ENCODE measurements at regions not wholly inside any gene's neighbourhood (a gene's known extent, or its start where the extent isn't known, plus 50 kb on each side); places are given as distances from the start of the nearest gene placed in this dataset.
A peak's percentile ranks its signal among the peaks of the same experiment; 100 is the strongest.

DNA sequence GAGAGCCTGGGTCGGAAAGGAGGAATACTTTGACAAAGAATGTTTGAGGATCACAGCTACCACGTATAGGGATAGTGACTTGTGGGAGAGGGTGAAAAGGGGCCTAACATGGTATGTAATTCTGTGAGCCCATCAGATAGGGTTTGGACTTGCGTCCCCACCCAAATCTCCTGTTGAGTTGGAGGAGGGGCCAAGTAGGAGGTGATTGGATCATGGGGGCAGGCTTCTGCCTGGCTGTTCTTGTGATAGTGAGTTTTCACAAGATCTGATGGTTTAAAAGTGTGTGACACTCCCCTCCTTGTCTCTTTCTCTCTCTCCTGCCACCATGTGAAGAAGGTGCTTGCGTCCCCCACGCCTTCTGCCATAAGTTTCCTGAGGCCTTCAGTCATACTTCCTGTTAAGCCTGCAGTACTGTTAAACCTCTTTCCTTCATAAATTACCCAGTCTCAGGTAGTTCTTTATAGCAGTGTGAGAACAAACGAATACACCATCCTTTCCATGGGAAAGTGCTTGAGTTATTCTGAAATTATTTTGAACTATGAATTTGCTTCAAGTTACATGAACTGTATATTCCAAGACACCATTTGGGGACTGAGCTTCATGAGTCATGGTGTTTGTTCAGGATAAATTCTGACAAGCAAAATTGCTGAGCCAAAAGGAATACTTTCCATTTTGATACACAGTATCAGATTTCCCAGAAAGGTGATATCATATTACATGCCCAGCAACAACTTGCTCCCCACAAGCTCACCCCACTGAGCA, 68.8 kb upstream of the SSBP2 start:
- Histone ChIP-seq H2AFZ (replicated peaks; ENCODE audit: low read length, poor library complexity) (peak overlapping the region; percentile 68), H3K36me3 (ENCODE audit: control insufficient read depth, insufficient read depth, low read length) (no peaks in the 10 kb centered on the region), H3K4me1 (ENCODE audit: control insufficient read depth, insufficient read depth, low read length) (peaks cover 3% of the 10 kb centered on the region), H3K18ac (ENCODE audit: low read depth, low read length) (no peak overlapping the region; the same call in 1 of the 2 replicates), H3K4me3 (ENCODE audit: insufficient read depth, low read depth, low read length) (no peak overlapping the region), H4K20me1 (ENCODE audit: insufficient read depth, low read length) (no peaks in the 10 kb centered on the region), H2AK5ac (ENCODE audit: low read depth, low read length) (peak overlapping the region; percentile 36; the same call in 1 of the 2 replicates), H3K14ac (replicated peaks; ENCODE audit: low read depth, low read length) (0 out of 2 replicates have a peak overlapping the region, but pooled peaks have one; percentile 21), H4K5ac (ENCODE audit: low read depth, low read length) (peak overlapping the region; percentile 17; the same call in 1 of the 2 replicates), H4K8ac (ENCODE audit: low read depth in 2 of 2, low read length in 2 of 2) (0 out of 4 replicates have a peak overlapping the region, but pooled peaks of 1 of the 2 experiments have one; percentile 4), H3K79me1 (ENCODE audit: low read depth in 1 of 2, low read length in 2 of 2) (no peaks in the 10 kb centered on the region), H3K23ac (ENCODE audit: low read depth, low read length) (no peak overlapping the region), H3K4me2 (ENCODE audit: low read depth, low read length) (no peak overlapping the region), H3K9me1 (ENCODE audit: insufficient read depth, low read length) (peaks cover 4% of the 10 kb centered on the region; the same call in 1 of the 2 replicates), H3K27ac (ENCODE audit: insufficient read depth, low read length) (no peak overlapping the region), H2BK15ac (ENCODE audit: low read depth, low read length) (no peak overlapping the region), H3K27me3 (ENCODE audit: control insufficient read depth, insufficient read depth, low read length) (no peaks in the 10 kb centered on the region; the same call in 1 of the 2 replicates), H3K56ac (ENCODE audit: extremely low read depth, insufficient read depth, low read length) (no peak overlapping the region), H2BK20ac (ENCODE audit: low read depth, low read length) (no peak overlapping the region), H4K91ac (ENCODE audit: insufficient read depth, low read depth, low read length) (no peak overlapping the region), H2BK5ac (ENCODE audit: low read depth, low read length, poor library complexity, severe bottlenecking) (no peak overlapping the region), H3K9ac (ENCODE audit: low read depth, low read length) (no peak overlapping the region), H3K4ac (ENCODE audit: low read depth, low read length) (0 out of 2 replicates have a peak overlapping the region, but pooled peaks have one; percentile 16), H3K9me3 (ENCODE audit: control insufficient read depth, insufficient read depth, low read length) (no peaks in the 10 kb centered on the region), H2AK9ac (replicated peaks; ENCODE audit: low read depth, low read length, poor library complexity) (peak overlapping the region; percentile 56), H2BK120ac (ENCODE audit: low read depth, low read length) (no peak overlapping the region)
- in situ Hi-C loops (cut with MboI; ENCODE audit: low sequenced_read_pairs) (no loop called here), intact Hi-C loops (cut with micrococcal nuclease) (no loop called here), dilution Hi-C loops (cut with HindIII; ENCODE audit: low sequenced_read_pairs, unreplicated experiment) (no loop called here)
- ATAC-seq (ENCODE audit: low read depth) (peak; percentile 51; the same call in 1 of the 2 replicates), DNase-seq (peak; percentile 61)
- TF ChIP-seq, protein P1, sequence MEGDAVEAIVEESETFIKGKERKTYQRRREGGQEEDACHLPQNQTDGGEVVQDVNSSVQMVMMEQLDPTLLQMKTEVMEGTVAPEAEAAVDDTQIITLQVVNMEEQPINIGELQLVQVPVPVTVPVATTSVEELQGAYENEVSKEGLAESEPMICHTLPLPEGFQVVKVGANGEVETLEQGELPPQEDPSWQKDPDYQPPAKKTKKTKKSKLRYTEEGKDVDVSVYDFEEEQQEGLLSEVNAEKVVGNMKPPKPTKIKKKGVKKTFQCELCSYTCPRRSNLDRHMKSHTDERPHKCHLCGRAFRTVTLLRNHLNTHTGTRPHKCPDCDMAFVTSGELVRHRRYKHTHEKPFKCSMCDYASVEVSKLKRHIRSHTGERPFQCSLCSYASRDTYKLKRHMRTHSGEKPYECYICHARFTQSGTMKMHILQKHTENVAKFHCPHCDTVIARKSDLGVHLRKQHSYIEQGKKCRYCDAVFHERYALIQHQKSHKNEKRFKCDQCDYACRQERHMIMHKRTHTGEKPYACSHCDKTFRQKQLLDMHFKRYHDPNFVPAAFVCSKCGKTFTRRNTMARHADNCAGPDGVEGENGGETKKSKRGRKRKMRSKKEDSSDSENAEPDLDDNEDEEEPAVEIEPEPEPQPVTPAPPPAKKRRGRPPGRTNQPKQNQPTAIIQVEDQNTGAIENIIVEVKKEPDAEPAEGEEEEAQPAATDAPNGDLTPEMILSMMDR (conservative IDR thresholded peaks at IDR 0.05; ENCODE audit: low read depth, low read length): no peak
- TF ChIP-seq SMC3 (IDR thresholded peaks at IDR 0.05; ENCODE audit: low read depth, low read length): 0 out of 2 replicates have a peak, but pooled peaks have one; percentile 2
- peak; percentile 69; the same call in 1 of the 2 replicates for TF ChIP-seq MAFK (IDR thresholded peaks at IDR 0.05; ENCODE audit: low read depth, low read length)
- ChIA-PET POLR2A (ENCODE audit: unreplicated experiment) (no interaction called here), CTCF (no interaction called here)
- WGBS, 2 experiments (ENCODE audit: extremely low coverage in 2 of 2, insufficient read length in 1 of 2): 86% methylated on average over 1 of the region's 6 CpGs; no CpG with 5 or more reads in 1 of the 2 experiments
- BruUV-seq (replicated peaks): no TSS peak
